Head of caudate nucleus (tissue), 42 donors: ENCODE measurements at regions not wholly inside any gene's neighbourhood (a gene's known extent, or its start where the extent isn't known, plus 50 kb on each side); places are given as distances from the start of the nearest gene placed in this dataset.

Experiments used
- DNase-seq, 42 donors: peaks; one replicate each; pipeline versions ENCODE4 v3.0.0 to v3.0.0-alpha.2; 2020 to 2021; ENCODE audit warnings: mixed read lengths in 7 of 42
- intact Hi-C: fragments of 100-400 bp; cut with DNase I; formaldehyde crosslinking; loops from one replicate; pipeline ENCODE4 v1.15.0; 2022

- intact Hi-C loops, result no loop called here
- peak in 1 of 42 donors; percentile 27 for DNase-seq
Observed at GRCh38 chr9:91158286-91158685, 203.4 kb downstream of the AUH start.

GRCh38 chr9:91158946-91159345, 202.8 kb downstream of the AUH start:
- DNase-seq, result peak in 2 of 42 donors; percentile 2 to 16
- intact Hi-C loops, result no loop called here

- DNase-seq, result peak in 3 of 42 donors; percentile 27 to 42 (median 34)
- intact Hi-C loops, result no loop called here
Observed at GRCh38 chr9:91159664-91160121, 202.0 kb downstream of the AUH start.

GRCh38 chr9:91160181-91160580, 201.5 kb downstream of the AUH start:
- intact Hi-C loops, result no loop called here
- peak in 2 of 42 donors; percentile 21 to 29 for DNase-seq

GRCh38 chr9:91160599-91161464, 200.9 kb downstream of the AUH start:
- intact Hi-C loops, result no loop called here
- DNase-seq, result peak in 3 of 42 donors; percentile 17 to 33 (median 31)

- intact Hi-C loops, result no loop called here
- DNase-seq, result peak in 3 of 42 donors; percentile 8 to 35 (median 22)
Observed at GRCh38 chr9:91161465-91162300, 200.0 kb downstream of the AUH start.

GRCh38 chr9:91162311-91162710, 199.4 kb downstream of the AUH start:
- intact Hi-C loops, result no loop called here
- peak in 3 of 42 donors; percentile 20 to 32 (median 30) for DNase-seq

- peak in 40 of 42 donors; percentile 16 to 70 (median 46) for DNase-seq
- intact Hi-C loops, result no loop called here
Observed at GRCh38 chr9:91162784-91163443, 198.8 kb downstream of the AUH start.

GRCh38 chr9:91163444-91163772, 198.3 kb downstream of the AUH start:
- intact Hi-C loops, result no loop called here

GRCh38 chr9:91163773-91164471, 197.8 kb downstream of the AUH start:
- DNase-seq, result peak in 11 of 42 donors; percentile 6 to 48 (median 24)
- intact Hi-C loops, result no loop called here

More at GRCh38 chr9:91163444-91163772, 198.3 kb downstream of the AUH start:
- peak in 5 of 42 donors; percentile 13 to 55 (median 26) for DNase-seq
